Neuron (in vitro differentiated cells): ENCODE measurements at regions not wholly inside any gene's neighbourhood (a gene's known extent, or its start where the extent isn't known, plus 50 kb on each side); places are given as distances from the start of the nearest gene placed in this dataset.
"Not testable (repeated sequence)": the region's sequence is repeated elsewhere in the genome, so short reads cannot be mapped to it uniquely, and the experiment has no call there.

ENCODE experiments used
- H2AFZ ChIP-seq: one replicate; pipeline ENCODE4 v1.6.1; 2013; ENCODE audit warnings: low read depth, mild to moderate bottlenecking, inconsistent platforms, low read length, moderate library complexity
- H3K27me3 ChIP-seq: one replicate; pipeline ENCODE4 v1.6.1; 2013; ENCODE audit warnings: low read length; ENCODE audit not compliant: insufficient read depth
- H3K36me3 ChIP-seq: one replicate; pipeline ENCODE4 v1.6.1; 2013; ENCODE audit warnings: low read length; ENCODE audit not compliant: insufficient read depth
- H3K4me1 ChIP-seq: one replicate; pipeline ENCODE4 v1.6.1; 2013; ENCODE audit warnings: low read length; ENCODE audit not compliant: insufficient read depth
- H3K4me3 ChIP-seq: 2 replicates; pipeline ENCODE4 v1.5.1; 2013; ENCODE audit warnings: mild to moderate bottlenecking, low read length, moderate library complexity
- H3K9me3 ChIP-seq: one replicate; pipeline ENCODE4 v1.6.1; 2013; ENCODE audit warnings: low read length

DNA sequence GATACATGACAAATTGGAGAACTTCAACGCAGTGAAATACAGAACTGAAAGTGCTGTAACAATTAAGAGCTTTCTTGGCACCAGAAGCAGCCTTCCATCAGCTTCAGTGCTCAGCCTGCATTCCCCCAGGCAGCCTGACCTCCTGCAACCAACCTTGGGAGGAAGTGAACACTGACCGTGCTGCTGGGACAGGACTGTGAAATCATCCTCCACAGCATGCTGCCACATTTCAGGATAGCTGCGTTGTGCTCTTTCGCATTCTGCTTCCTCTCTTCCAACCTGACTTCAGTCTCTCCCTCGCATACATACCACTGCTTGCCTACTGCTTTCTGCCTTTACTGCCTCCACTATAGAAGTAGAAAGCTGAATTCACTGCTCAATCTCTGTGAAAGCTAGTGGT lies 388.6 kb downstream of the RWDD3 start:
- Histone ChIP-seq H3K4me1 (no peaks in the 10 kb centered on the region), H3K9me3 (no peaks in the 10 kb centered on the region), H3K4me3 (no peak overlapping the region), H2AFZ (no peak overlapping the region), H3K27me3 (no peaks in the 10 kb centered on the region), H3K36me3 (no peaks in the 10 kb centered on the region)

DNA sequence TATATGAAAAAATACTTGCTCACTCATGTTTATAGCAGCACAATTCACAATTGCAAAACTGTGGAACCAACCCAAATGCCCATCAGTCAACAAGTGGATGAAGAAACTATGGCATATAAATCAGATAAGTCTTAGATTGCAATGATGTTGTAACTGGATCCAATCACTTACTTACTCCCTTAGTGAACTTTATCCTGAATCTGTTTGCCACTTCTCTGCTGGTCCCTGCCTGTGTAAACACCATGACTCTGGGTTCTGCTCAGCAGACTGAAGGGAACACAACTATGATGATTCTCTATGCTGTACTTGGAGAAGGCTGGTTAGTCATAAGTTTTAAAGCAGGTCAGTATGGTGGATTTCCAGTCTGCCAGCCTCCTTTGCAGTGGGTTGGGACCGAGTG lies 391.2 kb downstream of the RWDD3 start:
- Histone ChIP-seq H3K36me3 (no peaks in the 10 kb centered on the region), H3K4me1 (no peaks in the 10 kb centered on the region), H3K9me3 (no peaks in the 10 kb centered on the region), H3K27me3 (no peaks in the 10 kb centered on the region), H3K4me3 (no peak overlapping the region), H2AFZ (no peak overlapping the region)

DNA sequence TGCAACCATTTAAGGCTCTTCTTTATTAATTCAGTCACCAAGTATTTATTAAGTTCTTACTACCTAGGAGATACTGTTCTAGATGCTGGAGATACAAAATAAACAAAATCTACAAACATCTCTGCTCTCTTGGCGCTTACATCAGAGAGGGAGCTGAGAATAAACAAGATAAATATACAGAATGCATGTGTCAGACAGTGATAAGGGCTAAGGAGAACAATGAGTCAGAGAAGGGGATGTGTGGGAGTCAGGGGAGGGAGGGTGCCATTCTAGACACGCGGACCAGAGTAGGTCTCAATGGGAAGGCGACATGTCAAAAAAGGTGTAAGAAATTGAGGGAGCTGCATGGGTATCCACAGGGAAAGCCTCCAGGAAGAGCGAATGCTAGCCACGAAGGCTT lies 393.2 kb downstream of the RWDD3 start:
- no peaks in the 10 kb centered on the region for H3K27me3 ChIP-seq
- H3K4me1 ChIP-seq, result no peaks in the 10 kb centered on the region
- no peak overlapping the region for H3K4me3 ChIP-seq
- no peaks in the 10 kb centered on the region for H3K36me3 ChIP-seq
- H2AFZ ChIP-seq, result no peak overlapping the region
- no peaks in the 10 kb centered on the region for H3K9me3 ChIP-seq

DNA sequence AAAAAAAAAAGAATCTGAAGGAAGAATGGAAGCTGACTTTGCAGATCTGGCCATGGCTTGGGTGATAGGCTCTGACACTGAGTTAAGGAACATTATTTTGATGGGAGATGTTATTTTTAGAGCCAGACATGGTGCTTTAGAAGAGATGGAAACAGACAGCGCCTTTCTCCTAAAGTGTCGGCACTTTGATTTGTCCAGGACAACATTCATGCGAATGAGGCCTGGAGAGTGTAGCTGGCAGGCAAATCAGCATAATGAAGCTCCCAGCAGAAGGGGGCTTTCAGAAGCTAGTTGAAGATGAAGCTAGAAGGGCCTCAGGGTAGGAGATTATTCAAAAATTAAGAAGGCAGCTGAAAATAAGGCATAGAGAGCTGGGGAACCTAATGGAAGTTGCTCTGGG lies 397.7 kb downstream of the RWDD3 start:
- Histone ChIP-seq H3K27me3 (no peaks in the 10 kb centered on the region), H2AFZ (no peak overlapping the region)

DNA sequence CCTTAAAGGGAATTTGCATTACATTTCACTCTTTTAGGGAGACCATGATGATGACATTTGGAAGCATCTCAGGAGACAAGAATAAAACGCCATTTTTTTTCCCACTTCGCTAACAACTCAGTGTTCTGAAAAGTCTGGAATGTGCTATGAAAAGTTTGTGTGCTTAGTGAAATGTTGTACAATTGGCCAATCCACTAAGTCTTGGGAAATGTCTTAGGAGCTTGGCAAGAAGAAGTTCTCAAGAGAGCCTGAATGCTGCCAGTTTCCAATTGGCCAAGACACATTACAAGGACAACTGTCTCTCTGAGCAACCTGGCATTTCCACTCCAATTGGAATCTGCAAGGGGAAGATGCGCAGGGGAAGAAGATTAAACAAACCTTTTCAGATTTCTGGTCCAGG lies 401.8 kb downstream of the RWDD3 start:
- no peak overlapping the region for H2AFZ ChIP-seq
- H3K36me3 ChIP-seq, result no peaks in the 10 kb centered on the region
- no peaks in the 10 kb centered on the region for H3K27me3 ChIP-seq
- H3K9me3 ChIP-seq, result no peaks in the 10 kb centered on the region
- no peak overlapping the region for H3K4me3 ChIP-seq
- H3K4me1 ChIP-seq, result no peaks in the 10 kb centered on the region

More for the DNA sequence above, 397.7 kb downstream of the RWDD3 start:
- Histone ChIP-seq H3K9me3 (no peaks in the 10 kb centered on the region), H3K4me1 (no peaks in the 10 kb centered on the region), H3K36me3 (no peaks in the 10 kb centered on the region), H3K4me3 (no peak overlapping the region)

DNA sequence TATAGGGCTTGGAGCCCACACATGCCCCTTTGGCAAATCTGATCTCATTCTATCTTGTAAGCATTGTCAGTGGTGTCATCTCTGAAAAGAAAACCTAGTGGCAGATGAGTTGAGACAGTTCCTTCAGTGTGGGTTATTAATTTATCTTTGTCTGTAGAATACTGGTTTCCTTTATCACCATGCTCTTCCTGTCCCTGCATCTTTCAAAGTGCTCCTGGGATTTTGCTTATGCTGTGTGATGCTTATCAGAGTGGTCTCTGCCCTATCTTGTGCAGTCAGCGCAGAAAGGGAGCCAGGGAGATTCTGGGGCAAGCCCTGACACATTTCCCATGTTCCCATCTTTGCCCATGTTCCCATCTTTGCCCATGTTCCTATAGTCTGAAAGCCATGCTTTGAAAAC lies 402.9 kb downstream of the RWDD3 start:
- Histone ChIP-seq H3K4me1 (no peaks in the 10 kb centered on the region), H3K4me3 (no peak overlapping the region), H2AFZ (no peak overlapping the region), H3K36me3 (no peaks in the 10 kb centered on the region), H3K27me3 (no peaks in the 10 kb centered on the region), H3K9me3 (no peaks in the 10 kb centered on the region)

DNA sequence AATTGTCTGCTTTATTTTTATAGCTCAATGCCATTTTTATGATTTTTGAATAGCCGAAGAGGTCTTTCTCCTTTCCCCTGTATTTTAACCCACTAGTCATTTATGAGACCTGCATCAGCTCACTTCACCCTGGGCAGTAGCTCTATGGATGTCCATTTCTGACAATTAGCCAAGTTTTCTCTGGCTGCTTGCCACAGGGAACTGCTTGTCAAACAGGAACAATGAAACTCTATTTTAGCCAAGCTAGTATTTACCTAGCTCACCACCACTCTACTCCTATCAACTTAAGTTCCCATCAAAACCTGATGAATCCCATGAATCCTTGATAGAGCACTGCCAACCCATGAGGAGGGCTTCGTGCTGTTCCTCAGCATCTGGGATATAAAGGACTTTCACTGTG lies 406.7 kb downstream of the RWDD3 start:
- H3K4me1 ChIP-seq, result no peaks in the 10 kb centered on the region
- no peaks in the 10 kb centered on the region for H3K9me3 ChIP-seq
- H3K36me3 ChIP-seq, result no peaks in the 10 kb centered on the region
- H3K4me3 ChIP-seq, result no peak overlapping the region
- no peaks in the 10 kb centered on the region for H3K27me3 ChIP-seq
- no peak overlapping the region for H2AFZ ChIP-seq

DNA sequence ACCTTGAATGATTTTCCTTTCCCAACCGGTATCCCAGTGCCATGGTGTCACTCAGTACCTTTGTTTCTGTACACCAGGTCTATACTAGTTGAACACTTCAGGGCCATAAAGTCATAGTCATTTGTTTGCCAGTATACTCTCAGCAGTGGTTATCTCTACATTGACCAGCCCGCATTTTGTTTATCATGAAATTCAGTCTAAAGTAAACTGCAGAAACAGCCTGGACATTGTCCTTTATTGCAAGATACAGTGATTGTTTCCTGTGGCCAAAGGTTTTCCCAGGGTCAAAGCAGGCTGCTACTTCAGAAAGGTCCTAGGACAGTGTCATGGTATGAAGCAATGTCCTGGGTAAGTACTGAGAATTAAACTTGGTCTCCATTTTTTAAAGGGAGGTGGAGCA lies 407.4 kb downstream of the RWDD3 start:
- Histone ChIP-seq H2AFZ (no peak overlapping the region), H3K9me3 (no peaks in the 10 kb centered on the region), H3K27me3 (no peaks in the 10 kb centered on the region), H3K4me3 (no peak overlapping the region), H3K4me1 (no peaks in the 10 kb centered on the region), H3K36me3 (no peaks in the 10 kb centered on the region)

DNA sequence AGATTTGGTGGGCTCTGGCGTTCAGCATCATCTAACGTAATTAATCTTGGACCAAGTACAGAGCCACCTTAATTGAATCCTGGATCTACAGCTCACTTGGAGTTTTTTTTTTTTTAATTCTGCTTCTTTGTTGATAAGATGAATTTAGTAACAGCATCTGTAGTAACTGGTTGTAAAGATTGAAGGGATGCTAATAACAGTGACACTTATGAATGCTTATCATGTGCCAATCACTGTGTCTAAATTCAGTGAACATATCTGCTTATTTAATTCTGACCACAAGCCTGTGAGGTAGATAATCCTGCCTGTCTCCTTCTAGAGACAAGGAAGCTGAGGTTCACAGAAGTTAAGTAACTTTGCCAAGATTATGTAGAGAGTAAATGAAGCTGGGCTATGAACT lies 408.0 kb downstream of the RWDD3 start:
- H3K27me3 ChIP-seq, result no peaks in the 10 kb centered on the region
- H3K36me3 ChIP-seq, result no peaks in the 10 kb centered on the region
- no peak overlapping the region for H3K4me3 ChIP-seq
- no peaks in the 10 kb centered on the region for H3K9me3 ChIP-seq
- no peak overlapping the region for H2AFZ ChIP-seq
- H3K4me1 ChIP-seq, result no peaks in the 10 kb centered on the region

DNA sequence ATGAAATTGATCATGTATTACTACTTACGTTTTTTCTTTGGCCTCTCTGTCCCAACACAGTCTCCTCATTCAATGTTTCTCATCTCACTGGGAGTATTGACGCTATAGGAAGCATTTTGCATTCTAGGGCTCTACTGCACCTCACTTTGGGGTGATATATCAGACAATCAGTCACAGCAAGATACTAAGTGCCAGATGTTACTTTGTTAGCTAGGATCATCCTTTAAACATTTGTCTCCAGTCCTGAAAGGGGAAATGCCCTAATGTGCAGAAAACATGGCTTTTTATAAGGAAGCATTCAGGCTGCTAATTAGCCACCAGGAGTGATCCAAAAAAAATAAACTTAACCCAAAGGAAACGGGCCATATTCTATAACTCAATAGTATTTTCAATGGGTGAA lies 409.1 kb downstream of the RWDD3 start:
- H3K9me3 ChIP-seq, result no peaks in the 10 kb centered on the region
- H3K27me3 ChIP-seq, result no peaks in the 10 kb centered on the region
- no peak overlapping the region for H2AFZ ChIP-seq

DNA sequence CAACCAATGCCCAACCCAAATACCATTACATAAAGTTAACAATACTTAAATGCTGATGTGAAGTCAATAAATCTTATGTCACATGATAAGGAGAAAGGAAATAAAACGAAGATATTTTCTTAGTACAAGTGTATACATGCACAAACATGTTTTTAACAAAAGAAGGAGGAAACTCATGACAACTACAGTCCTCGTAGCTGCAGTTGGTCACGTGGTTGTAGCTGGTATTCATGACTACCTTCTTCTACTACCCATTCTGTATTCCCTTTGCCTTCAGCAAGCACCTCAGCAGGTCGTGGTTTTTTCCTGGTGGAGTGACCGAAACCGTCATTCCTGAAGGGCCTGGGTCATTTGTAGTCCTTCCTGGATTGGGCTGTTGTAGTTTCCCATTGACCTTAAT lies 411.1 kb downstream of the RWDD3 start:
- not testable (repeated sequence) for H3K4me3 ChIP-seq, H3K4me1 ChIP-seq, H3K36me3 ChIP-seq, H3K9me3 ChIP-seq, H2AFZ ChIP-seq, H3K27me3 ChIP-seq

More for the DNA sequence above, 409.1 kb downstream of the RWDD3 start:
- H3K4me1 ChIP-seq, result no peaks in the 10 kb centered on the region
- no peak overlapping the region for H3K4me3 ChIP-seq
- H3K36me3 ChIP-seq, result no peaks in the 10 kb centered on the region

DNA sequence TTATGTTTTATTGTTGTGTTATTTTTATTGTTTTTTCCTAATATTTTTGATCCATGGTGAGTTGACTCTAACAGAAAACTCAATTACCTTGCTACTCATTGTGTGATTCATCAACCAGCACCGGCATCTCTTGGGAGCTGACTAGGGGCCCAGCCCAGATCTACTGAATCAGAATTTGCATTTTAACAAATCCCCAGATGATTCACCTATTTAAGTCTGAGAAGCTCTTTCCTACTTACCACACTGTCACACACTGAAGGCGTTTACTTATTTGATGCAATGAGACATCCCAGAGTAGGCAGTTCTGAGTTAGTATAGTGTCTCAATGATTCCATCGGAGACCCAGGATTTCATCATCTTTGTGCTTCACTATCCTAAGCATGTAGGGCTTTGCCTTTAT lies 416.6 kb downstream of the RWDD3 start:
- H3K27me3 ChIP-seq, result no peaks in the 10 kb centered on the region
- H3K36me3 ChIP-seq, result no peaks in the 10 kb centered on the region
- H3K4me1 ChIP-seq, result peaks cover 9% of the 10 kb centered on the region
- H2AFZ ChIP-seq, result no peak overlapping the region
- no peaks in the 10 kb centered on the region for H3K9me3 ChIP-seq
- no peak overlapping the region for H3K4me3 ChIP-seq

DNA sequence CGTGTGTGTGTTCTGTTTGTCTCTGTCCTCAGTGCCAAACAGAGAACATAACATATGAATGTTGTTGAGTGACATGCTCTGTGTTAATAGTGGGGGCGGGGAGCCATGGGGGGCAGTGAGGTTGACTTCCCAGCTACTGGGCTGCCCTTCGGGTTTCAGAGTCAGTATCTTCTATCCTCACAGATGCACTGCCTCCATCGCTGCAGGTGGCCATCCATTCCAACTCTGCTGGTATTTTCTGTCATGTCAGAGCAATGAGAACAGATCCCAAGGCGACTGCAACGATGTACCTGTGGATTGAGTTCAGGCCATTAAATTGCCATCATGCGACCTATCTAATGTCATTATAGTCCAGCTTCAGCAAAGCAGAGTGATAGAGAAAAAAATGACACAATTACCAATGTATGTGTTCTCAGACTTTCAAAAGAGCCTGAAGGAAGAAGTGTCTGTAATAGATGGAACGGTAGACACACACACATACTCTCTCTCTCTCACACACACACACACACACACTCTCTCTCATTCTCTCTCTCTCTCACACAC lies 418.5 kb downstream of the RWDD3 start:
- no peaks in the 10 kb centered on the region for H3K36me3 ChIP-seq
- H2AFZ ChIP-seq, result no peak overlapping the region
- no peaks in the 10 kb centered on the region for H3K9me3 ChIP-seq
- H3K4me3 ChIP-seq, result no peak overlapping the region
- H3K4me1 ChIP-seq, result peaks cover 15% of the 10 kb centered on the region
- no peaks in the 10 kb centered on the region for H3K27me3 ChIP-seq

DNA sequence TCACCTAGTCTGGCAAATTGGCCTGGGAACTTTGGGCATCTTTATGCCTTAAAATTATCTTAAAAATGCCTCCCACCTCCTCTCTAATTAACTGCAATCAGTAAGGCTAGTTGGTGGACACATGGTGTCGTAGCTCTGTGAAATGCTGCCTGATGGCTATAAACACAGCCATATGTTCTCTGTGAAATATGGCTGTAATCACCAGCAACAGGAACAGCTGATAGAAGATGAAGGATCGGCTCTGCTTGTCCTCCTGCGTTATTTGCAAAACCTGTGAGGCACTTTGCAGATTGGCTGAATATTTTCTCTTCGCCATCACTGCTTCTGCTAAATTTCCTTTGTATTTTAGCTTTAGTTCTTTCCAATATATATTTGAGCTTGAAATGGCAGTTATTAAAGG lies 419.6 kb downstream of the RWDD3 start:
- no peaks in the 10 kb centered on the region for H3K36me3 ChIP-seq
- H2AFZ ChIP-seq, result no peak overlapping the region
- H3K4me3 ChIP-seq, result no peak overlapping the region
- H3K9me3 ChIP-seq, result no peaks in the 10 kb centered on the region
- no peaks in the 10 kb centered on the region for H3K27me3 ChIP-seq
- H3K4me1 ChIP-seq, result peaks cover 15% of the 10 kb centered on the region
